ENCODE measurements at regions not wholly inside any gene's neighbourhood (a gene's known extent, or its start where the extent isn't known, plus 50 kb on each side); places are given as distances from the start of the nearest gene placed in this dataset.

GRCh38 chr13:52975969-52976368 is 52.6 kb upstream of the OLFM4 start:
- DNase-seq (ENCODE audit: low read depth in 2 of 2, low spot score in 1 of 2): no peak

GRCh38 chr13:52975161-52975560 is 53.5 kb upstream of the OLFM4 start:
- no peak for DNase-seq (ENCODE audit: low read depth in 2 of 2, low spot score in 1 of 2)

GRCh38 chr13:52974711-52975110 is 53.9 kb upstream of the OLFM4 start:
- no peak for DNase-seq (ENCODE audit: low read depth in 2 of 2, low spot score in 1 of 2)

DNA sequence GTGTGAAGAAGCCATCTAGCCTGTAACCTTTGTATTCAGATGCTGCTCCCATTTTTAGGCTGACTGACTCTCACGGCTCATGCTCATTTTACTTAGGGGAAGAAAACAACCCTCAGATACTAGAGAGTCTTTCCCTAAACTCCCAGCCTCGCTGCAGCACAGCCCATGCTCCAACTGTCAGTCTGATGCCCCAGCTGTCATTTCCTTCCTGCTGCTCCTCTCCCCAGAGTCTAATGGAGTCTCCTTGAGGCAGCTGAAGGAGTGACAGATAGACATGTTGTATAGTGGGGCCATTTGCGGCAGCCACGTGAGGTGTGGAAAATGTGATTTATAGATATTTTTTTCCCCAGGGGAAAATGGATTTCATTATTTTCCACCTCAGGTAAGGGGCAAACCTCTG is 59.2 kb upstream of the OLFM4 start:
- no peak for DNase-seq (ENCODE audit: low read depth in 2 of 2, low spot score in 1 of 2)

- DNase-seq (ENCODE audit: low read depth in 2 of 2, low spot score in 1 of 2): peak; percentile 6 to 32
Observed at GRCh38 chr13:52968074-52968700, 60.4 kb upstream of the OLFM4 start.

DNA sequence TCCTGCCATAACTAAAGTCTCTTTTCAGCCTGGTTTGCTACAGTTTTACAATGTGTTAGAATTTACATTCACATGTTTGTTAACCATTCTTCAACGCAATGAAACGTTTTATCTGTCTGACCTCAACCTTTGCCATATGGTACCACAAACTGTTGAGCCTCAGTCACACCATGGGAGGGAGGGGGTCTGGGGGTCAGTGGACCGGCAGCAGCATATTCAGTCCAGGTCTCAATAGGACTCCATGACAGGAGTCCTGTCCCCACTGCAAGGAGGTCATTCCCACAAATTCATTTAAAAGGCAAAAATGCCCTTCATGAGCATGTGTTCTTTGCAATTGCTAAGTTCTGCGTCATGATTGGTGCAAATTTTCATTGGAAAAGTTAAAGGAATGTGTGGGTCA is 66.6 kb upstream of the OLFM4 start:
- no peak for DNase-seq (ENCODE audit: low read depth in 2 of 2, low spot score in 1 of 2)

GRCh38 chr13:52961256-52961910 is 67.2 kb upstream of the OLFM4 start:
- DNase-seq (ENCODE audit: low read depth in 2 of 2, low spot score in 1 of 2): no peak

- DNase-seq (ENCODE audit: low read depth in 2 of 2, low spot score in 1 of 2): no peak
Observed at GRCh38 chr13:52955472-52955874, 73.1 kb upstream of the OLFM4 start.

DNA sequence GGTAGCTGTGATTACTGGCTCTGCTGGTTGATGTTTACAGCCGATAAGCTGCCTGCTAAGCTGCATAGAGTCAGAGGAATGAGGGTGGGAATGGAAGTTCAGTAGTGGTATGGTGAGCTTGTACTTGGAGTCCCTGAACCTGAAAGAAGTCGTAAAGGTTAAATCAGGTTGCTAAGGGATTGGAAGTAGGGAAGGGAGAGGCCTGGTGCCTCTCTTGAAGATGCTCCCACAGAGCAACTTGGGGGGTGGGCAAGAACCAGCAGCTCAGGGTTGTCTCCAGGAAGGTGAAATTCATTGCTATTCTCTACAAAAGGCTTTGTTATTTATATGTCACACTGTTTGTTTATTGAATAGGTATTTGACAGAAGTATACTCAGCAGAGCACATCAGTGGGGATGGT is 73.8 kb upstream of the OLFM4 start:
- DNase-seq (ENCODE audit: low read depth in 2 of 2, low spot score in 1 of 2): no peak

GRCh38 chr13:52950436-52950956 is 78.1 kb upstream of the OLFM4 start:
- DNase-seq (ENCODE audit: low read depth in 2 of 2, low spot score in 1 of 2): no peak

GRCh38 chr13:52949742-52950141 is 78.9 kb upstream of the OLFM4 start:
- DNase-seq (ENCODE audit: low read depth in 2 of 2, low spot score in 1 of 2): no peak

DNA sequence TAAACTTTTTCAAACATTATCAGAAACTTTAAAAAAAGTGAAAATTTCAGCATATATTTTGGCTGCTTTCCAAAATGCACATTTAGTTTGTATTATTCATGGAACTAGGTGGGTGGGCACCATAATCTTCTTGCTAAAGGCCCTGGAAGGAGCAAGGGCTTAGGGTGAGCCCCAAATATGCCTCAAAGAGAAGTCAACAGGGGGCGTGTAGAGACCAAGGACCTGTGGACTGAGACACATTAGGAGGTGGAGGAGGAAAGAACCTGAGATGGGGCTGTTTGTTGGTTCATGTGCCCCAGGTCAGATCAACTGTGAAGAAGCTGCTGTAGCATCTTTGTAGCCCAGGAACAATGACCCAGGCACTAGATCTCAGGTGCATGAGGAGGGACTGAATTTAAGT is 79.6 kb upstream of the OLFM4 start:
- DNase-seq (ENCODE audit: low read depth in 2 of 2, low spot score in 1 of 2): no peak

GRCh38 chr13:52947921-52948373 is 80.7 kb upstream of the OLFM4 start:
- no peak for DNase-seq (ENCODE audit: low read depth in 2 of 2, low spot score in 1 of 2)

DNA sequence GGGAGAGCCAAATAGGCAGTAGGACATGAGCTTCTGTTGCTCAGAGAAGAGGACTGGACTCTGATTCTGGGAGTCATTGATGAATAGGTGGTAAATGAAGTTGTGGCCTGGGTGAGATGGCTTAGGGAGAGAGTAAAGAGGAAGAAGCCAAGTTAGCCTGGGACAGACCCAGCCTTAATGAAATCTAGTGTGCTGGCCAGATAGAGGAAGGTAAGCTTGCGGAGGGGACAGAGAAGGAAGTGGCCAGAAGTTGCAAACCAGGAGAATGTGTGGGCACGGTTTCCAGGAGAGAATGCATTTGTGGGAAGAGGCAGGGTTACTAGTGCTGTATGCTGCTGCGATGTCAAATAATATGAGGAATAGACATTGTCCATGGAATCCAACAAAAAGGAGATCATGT is 83.3 kb upstream of the OLFM4 start:
- no peak for DNase-seq (ENCODE audit: low read depth in 2 of 2, low spot score in 1 of 2)

DNA sequence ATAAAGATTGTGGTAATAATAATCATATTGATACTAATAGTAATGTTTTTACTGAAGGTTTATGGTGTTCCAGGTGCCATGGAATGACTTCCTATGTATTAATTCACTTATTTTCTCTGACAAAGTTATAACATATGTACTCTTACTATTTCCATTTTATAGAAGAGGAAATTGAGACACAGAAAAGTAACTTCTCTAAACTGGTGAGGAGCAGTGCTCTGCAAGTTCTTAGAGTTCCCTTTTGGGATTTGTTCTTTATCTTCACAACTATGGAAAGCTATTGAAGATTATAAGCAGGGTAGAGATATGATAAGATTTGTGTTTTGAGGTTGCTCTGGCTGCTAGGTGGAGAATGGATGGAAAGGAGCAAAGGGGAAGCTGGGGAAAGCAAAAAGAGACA is 83.9 kb upstream of the OLFM4 start:
- no peak for DNase-seq (ENCODE audit: low read depth in 2 of 2, low spot score in 1 of 2)

- no peak for DNase-seq (ENCODE audit: low read depth in 2 of 2, low spot score in 1 of 2)
Observed at GRCh38 chr13:52938065-52938464, 89.6 kb upstream of the PCDH8 start.

GRCh38 chr13:52936806-52937205 is 88.4 kb upstream of the PCDH8 start:
- no peak for DNase-seq (ENCODE audit: low read depth in 2 of 2, low spot score in 1 of 2)

- DNase-seq (ENCODE audit: low read depth in 2 of 2, low spot score in 1 of 2): no peak
Observed at GRCh38 chr13:52934258-52934657, 85.8 kb upstream of the PCDH8 start.

GRCh38 chr13:52933547-52934210 is 85.2 kb upstream of the PCDH8 start:
- no peak for DNase-seq (ENCODE audit: low read depth in 2 of 2, low spot score in 1 of 2)

DNA sequence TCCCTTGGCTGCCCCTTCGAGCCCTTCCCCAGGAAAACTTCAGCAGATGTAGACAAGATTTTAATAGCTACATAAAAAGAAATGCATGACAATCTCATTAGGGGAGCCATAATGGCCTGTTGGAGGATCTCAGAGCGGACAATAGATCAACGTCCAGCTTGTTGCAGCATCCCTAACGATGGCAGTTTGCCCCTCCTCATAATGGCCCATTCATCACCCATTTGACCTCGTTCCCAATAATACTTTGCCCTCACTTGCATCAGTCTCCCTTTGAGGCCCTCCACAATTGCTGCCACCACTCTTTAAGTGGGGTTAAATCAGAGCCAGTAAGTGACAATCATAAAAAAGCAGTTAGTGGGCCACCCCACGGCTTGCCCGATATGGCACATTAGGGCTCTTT is 84.7 kb upstream of the PCDH8 start:
- no peak for DNase-seq (ENCODE audit: low read depth in 2 of 2, low spot score in 1 of 2)

- DNase-seq (ENCODE audit: low read depth in 2 of 2, low spot score in 1 of 2): no peak
Observed at GRCh38 chr13:52932649-52933048, 84.2 kb upstream of the PCDH8 start.
